B cell (primary cell): ENCODE measurements at regions not wholly inside any gene's neighbourhood (a gene's known extent, or its start where the extent isn't known, plus 50 kb on each side); places are given as distances from the start of the nearest gene placed in this dataset.
"Not testable (repeated sequence)": the region's sequence is repeated elsewhere in the genome, so short reads cannot be mapped to it uniquely, and the experiment has no call there.

ENCODE experiments used
- CTCF ChIP-seq: fragments of 200-600 bp; IDR thresholded peaks from one replicate; pipeline ENCODE4 v1.8.0; 2022; ENCODE audit warnings: antibody characterized with exemption, mild to moderate bottlenecking
- EZH2 ChIP-seq: IDR thresholded peaks from 2 replicates; pipeline ENCODE4 v1.6.1; 2012; ENCODE audit warnings: borderline replicate concordance, low read depth, mild to moderate bottlenecking, moderate library complexity, low read length; ENCODE audit not compliant: insufficient read depth, poor library complexity, severe bottlenecking

- TF ChIP-seq CTCF, EZH2: not testable (repeated sequence)
These were observed 92.5 kb downstream of the NSUN5 start for GRCh38 chr7:73216046-73216675.
